Thoracic aorta (tissue), 2 donors: ENCODE measurements at regions not wholly inside any gene's neighbourhood (a gene's known extent, or its start where the extent isn't known, plus 50 kb on each side); places are given as distances from the start of the nearest gene placed in this dataset.

Experiments
- ATAC-seq: fragments of 150-250 bp; one replicate; pipeline ENCODE4 v1.8.0; 2017; ENCODE audit warnings: low read depth; ENCODE audit not compliant: insufficient number of reproducible peaks, low FRiP score
- DNase-seq: peaks from one replicate; pipeline ENCODE4 v3.0.0-alpha.2; 2020; ENCODE audit warnings: low spot score
- H3K27ac ChIP-seq, 2 donors: fragments of 200-600 bp; sonication (generic); 1 replicate in 1 of 2; 2 replicates in 1 of 2; pipeline ENCODE4 v1.5.1; 2016; ENCODE audit warnings: mild to moderate bottlenecking in 2 of 2, moderate library complexity in 2 of 2
- H3K27me3 ChIP-seq: fragments of 200-600 bp; sonication (generic); replicated peaks from 2 replicates; pipeline ENCODE4 v1.6.0; 2016; ENCODE audit warnings: mild to moderate bottlenecking; ENCODE audit not compliant: insufficient read depth
- H3K36me3 ChIP-seq: fragments of 200-600 bp; sonication (generic); one replicate; pipeline ENCODE4 v1.5.1; 2016
- H3K4me1 ChIP-seq, 2 donors: fragments of 200-600 bp; sonication (generic); 1 replicate in 1 of 2; 2 replicates in 1 of 2; pipeline versions ENCODE4 v1.5.1 to v1.6.0; 2016; ENCODE audit warnings: low read depth in 2 of 2, mild to moderate bottlenecking in 1 of 2; ENCODE audit not compliant: control insufficient read depth in 1 of 2
- H3K4me3 ChIP-seq: fragments of 200-600 bp; sonication (generic); 2 replicates; pipeline ENCODE4 v1.5.1; 2016; ENCODE audit warnings: mild to moderate bottlenecking
- H3K9me3 ChIP-seq: fragments of 200-600 bp; sonication (generic); 2 replicates; pipeline ENCODE4 v1.5.1; 2016
- CTCF ChIP-seq: fragments of 200-600 bp; sonication (generic); IDR thresholded peaks from one replicate; pipeline ENCODE4 v1.5.1; 2019; ENCODE audit warnings: antibody characterized with exemption

- Histone ChIP-seq H3K27ac (no peak overlapping the region), H3K27me3 (no peaks in the 10 kb centered on the region), H3K4me3 (no peak overlapping the region), H3K9me3 (no peaks in the 10 kb centered on the region), H3K4me1 (no peaks in the 10 kb centered on the region), H3K36me3 (no peaks in the 10 kb centered on the region)
- no peak for ATAC-seq
- TF ChIP-seq CTCF = no peak
- DNase-seq = no peak
Measured at GRCh38 chr2:82792316-82792715, 1666.8 kb downstream of the SUCLG1 start.

- H3K27ac ChIP-seq = no peak overlapping the region
Measured at GRCh38 chr2:82790206-82791021, 1668.7 kb downstream of the SUCLG1 start.

GRCh38 chr2:82789851-82790205, 1669.3 kb downstream of the SUCLG1 start:
- ATAC-seq (no peak), DNase-seq (no peak)
- H3K9me3 ChIP-seq = no peaks in the 10 kb centered on the region
- no peaks in the 10 kb centered on the region for H3K4me1 ChIP-seq
- no peak for TF ChIP-seq CTCF
- H3K27ac ChIP-seq = no peak overlapping the region
- H3K36me3 ChIP-seq = no peaks in the 10 kb centered on the region
- H3K27me3 ChIP-seq = no peaks in the 10 kb centered on the region
- no peak overlapping the region for H3K4me3 ChIP-seq

More at GRCh38 chr2:82790206-82791021, 1668.7 kb downstream of the SUCLG1 start:
- H3K4me1 ChIP-seq = no peaks in the 10 kb centered on the region
- no peaks in the 10 kb centered on the region for H3K36me3 ChIP-seq
- H3K4me3 ChIP-seq = no peak overlapping the region
- no peaks in the 10 kb centered on the region for H3K27me3 ChIP-seq
- DNase-seq (no peak), ATAC-seq (no peak)
- no peak for TF ChIP-seq CTCF
- H3K9me3 ChIP-seq = no peaks in the 10 kb centered on the region

- no peak for ATAC-seq
- no peak overlapping the region for H3K4me3 ChIP-seq
- DNase-seq = no peak
- H3K27me3 ChIP-seq = no peaks in the 10 kb centered on the region
- no peaks in the 10 kb centered on the region for H3K9me3 ChIP-seq
- TF ChIP-seq CTCF = no peak
- H3K36me3 ChIP-seq = no peaks in the 10 kb centered on the region
- no peak overlapping the region for H3K27ac ChIP-seq
- no peaks in the 10 kb centered on the region for H3K4me1 ChIP-seq
Measured at GRCh38 chr2:82781176-82781915, 1677.7 kb downstream of the SUCLG1 start.

GRCh38 chr2:82780050-82780449, 1679.0 kb downstream of the SUCLG1 start:
- ATAC-seq = no peak
- Histone ChIP-seq H3K4me1 (no peaks in the 10 kb centered on the region), H3K4me3 (no peak overlapping the region), H3K27me3 (no peaks in the 10 kb centered on the region), H3K27ac (no peak overlapping the region), H3K36me3 (no peaks in the 10 kb centered on the region), H3K9me3 (no peaks in the 10 kb centered on the region)
- no peak for TF ChIP-seq CTCF
- DNase-seq = no peak
